ENCODE measurements at regions not wholly inside any gene's neighbourhood (a gene's known extent, or its start where the extent isn't known, plus 50 kb on each side); places are given as distances from the start of the nearest gene placed in this dataset.

DNA sequence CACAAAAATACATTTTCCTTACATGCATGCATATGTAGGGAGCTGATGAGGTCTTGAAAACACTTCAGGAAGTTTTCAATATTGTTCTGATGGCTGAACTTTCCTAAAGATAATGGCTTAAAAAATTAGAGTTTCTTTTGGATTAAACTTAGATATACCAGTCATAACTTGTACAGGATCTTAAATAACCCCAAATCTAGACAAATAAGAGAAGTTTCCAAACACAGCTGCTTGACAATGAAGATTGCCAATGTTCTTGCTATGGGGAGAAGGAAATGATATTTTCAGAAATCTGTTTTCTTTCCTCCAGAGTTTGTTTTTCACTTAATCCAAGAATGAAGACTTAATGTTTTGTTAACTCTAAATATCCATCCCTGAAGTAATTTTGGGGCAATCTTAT, 54.6 kb upstream of the SPTBN1 start:
- no peaks in the 10 kb centered on the region for H3K27me3 ChIP-seq (replicated peaks in 1 of 2; ENCODE audit: control insufficient read depth in 2 of 2, extremely low read depth in 1 of 2, insufficient read depth in 2 of 2, low read length in 1 of 2)
- no peak overlapping the region for H3K27ac ChIP-seq (ENCODE audit: low read length)
- H3K27ac Mint-ChIP-seq, result no peak overlapping the region
- H3K4me3 Mint-ChIP-seq, result no peak overlapping the region
- CTCF ChIA-PET, result no interaction called here
- POLR2A ChIA-PET, result no interaction called here
- H3K9me3 Mint-ChIP-seq, result no peaks in the 10 kb centered on the region
- H3K9me3 ChIP-seq, result no peaks in the 10 kb centered on the region
- DNase-seq (no peak), ATAC-seq (replicated peaks in 1 of 4) (no peak)
- H3K4me1 ChIP-seq (ENCODE audit: control insufficient read depth in 1 of 2, extremely low read depth in 1 of 2, insufficient read depth in 2 of 2, low read length in 2 of 2), result no peaks in the 10 kb centered on the region
- H3K36me3 ChIP-seq (ENCODE audit: control insufficient read depth in 2 of 2, extremely low read depth in 1 of 2, insufficient read depth in 1 of 2, low read length in 1 of 2), result no peaks in the 10 kb centered on the region
- H3K4me3 ChIP-seq (ENCODE audit: control insufficient read depth in 1 of 2, extremely low read depth in 1 of 2, low read length in 1 of 2), result no peak overlapping the region
- H3K27me3 Mint-ChIP-seq, result no peaks in the 10 kb centered on the region
- H3K4me1 Mint-ChIP-seq, result peaks cover 0 to 14% (median 12%) of the 10 kb centered on the region in 3 donors
- no peaks in the 10 kb centered on the region for H3K36me3 Mint-ChIP-seq

DNA sequence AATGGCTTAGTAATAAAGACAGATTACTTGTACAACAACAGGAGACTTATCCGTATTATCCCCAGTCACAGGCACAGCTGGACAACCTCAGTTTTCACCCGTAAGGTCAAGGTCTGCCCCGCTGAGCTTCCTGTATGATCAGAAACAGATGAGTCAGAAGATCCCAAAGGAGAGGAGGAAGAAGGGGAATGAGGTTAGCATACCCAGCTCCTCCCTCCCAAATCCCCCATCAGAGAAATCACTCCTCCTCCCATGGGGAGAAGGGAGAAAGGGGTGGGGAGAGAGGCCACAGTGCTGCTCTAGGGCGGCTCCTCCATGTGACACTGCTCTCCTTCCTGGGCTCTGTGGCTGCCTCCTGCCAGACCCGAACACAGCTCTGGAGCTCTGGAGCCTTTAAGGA, 53.8 kb upstream of the SPTBN1 start:
- no peaks in the 10 kb centered on the region for H3K36me3 Mint-ChIP-seq
- ChIA-PET CTCF (no interaction called here), POLR2A (no interaction called here)
- no peaks in the 10 kb centered on the region for H3K27me3 Mint-ChIP-seq
- H3K4me3 Mint-ChIP-seq, result no peak overlapping the region
- no peak overlapping the region for H3K27ac Mint-ChIP-seq
- H3K4me1 Mint-ChIP-seq, result peaks cover 0 to 14% (median 12%) of the 10 kb centered on the region in 3 donors
- Histone ChIP-seq H3K27me3 (replicated peaks in 1 of 2; ENCODE audit: control insufficient read depth in 2 of 2, extremely low read depth in 1 of 2, insufficient read depth in 2 of 2, low read length in 1 of 2) (no peaks in the 10 kb centered on the region), H3K27ac (ENCODE audit: low read length) (no peak overlapping the region), H3K9me3 (no peaks in the 10 kb centered on the region), H3K4me3 (ENCODE audit: control insufficient read depth in 1 of 2, extremely low read depth in 1 of 2, low read length in 1 of 2) (no peak overlapping the region), H3K4me1 (ENCODE audit: control insufficient read depth in 1 of 2, extremely low read depth in 1 of 2, insufficient read depth in 2 of 2, low read length in 2 of 2) (no peaks in the 10 kb centered on the region), H3K36me3 (ENCODE audit: control insufficient read depth in 2 of 2, extremely low read depth in 1 of 2, insufficient read depth in 1 of 2, low read length in 1 of 2) (no peaks in the 10 kb centered on the region)
- no peak for DNase-seq
- WGBS (ENCODE audit: insufficient coverage), result no CpG with 5 or more reads among the region's 5 CpGs
- ATAC-seq (replicated peaks in 1 of 4), result no peak
- no peaks in the 10 kb centered on the region for H3K9me3 Mint-ChIP-seq

DNA sequence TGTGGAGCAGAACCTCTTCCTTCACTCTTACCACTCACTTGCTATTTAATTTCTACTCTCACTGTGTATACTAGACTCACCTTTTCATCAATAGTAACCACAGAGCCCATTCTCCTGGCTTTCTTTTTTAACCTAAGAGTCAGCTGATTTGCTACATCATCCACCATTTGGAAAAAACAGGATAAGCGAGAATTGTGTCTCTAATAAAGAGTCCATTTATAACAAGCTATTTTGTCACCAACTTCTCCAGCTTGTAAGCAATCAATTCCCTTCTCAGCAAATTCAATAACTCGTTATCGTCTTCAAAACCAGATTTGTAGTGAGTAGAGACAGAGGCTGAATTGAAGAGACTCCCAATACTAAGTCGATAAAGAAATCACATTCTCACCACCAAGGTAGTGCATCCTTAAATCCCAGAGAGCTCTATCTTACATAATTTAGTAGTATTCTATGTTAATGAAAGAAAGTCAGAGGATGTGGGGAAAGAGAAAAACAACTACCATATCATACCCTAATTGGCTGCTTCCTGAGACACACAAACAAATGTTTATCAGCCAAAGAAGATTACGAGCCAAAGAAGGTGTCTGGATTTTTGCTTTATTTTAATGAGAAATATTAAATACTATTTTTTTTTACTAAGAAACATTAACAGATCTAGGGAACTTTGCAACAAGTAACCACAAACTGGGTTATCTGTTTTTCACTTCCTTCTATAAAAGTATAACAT, 52.5 kb upstream of the SPTBN1 start:
- Histone ChIP-seq H3K4me1 (ENCODE audit: control insufficient read depth in 1 of 2, extremely low read depth in 1 of 2, insufficient read depth in 2 of 2, low read length in 2 of 2) (no peaks in the 10 kb centered on the region), H3K27ac (ENCODE audit: low read length) (no peak overlapping the region), H3K36me3 (ENCODE audit: control insufficient read depth in 2 of 2, extremely low read depth in 1 of 2, insufficient read depth in 1 of 2, low read length in 1 of 2) (no peaks in the 10 kb centered on the region), H3K9me3 (no peaks in the 10 kb centered on the region), H3K27me3 (replicated peaks in 1 of 2; ENCODE audit: control insufficient read depth in 2 of 2, extremely low read depth in 1 of 2, insufficient read depth in 2 of 2, low read length in 1 of 2) (no peaks in the 10 kb centered on the region), H3K4me3 (ENCODE audit: control insufficient read depth in 1 of 2, extremely low read depth in 1 of 2, low read length in 1 of 2) (no peak overlapping the region)
- Mint-ChIP-seq H3K27ac (no peak overlapping the region), H3K4me3 (no peak overlapping the region), H3K27me3 (peaks cover 0 to 5% of the 10 kb centered on the region in 2 donors), H3K9me3 (no peaks in the 10 kb centered on the region), H3K4me1 (peaks cover 0 to 14% (median 12%) of the 10 kb centered on the region in 3 donors), H3K36me3 (no peaks in the 10 kb centered on the region)
- ATAC-seq (replicated peaks in 1 of 4) (no peak), DNase-seq (no peak)
- ChIA-PET POLR2A (no interaction called here), CTCF (no interaction called here)
- whole genome bisulfite sequencing (ENCODE audit: insufficient coverage), result no CpG with 5 or more reads among the region's 5 CpGs

DNA sequence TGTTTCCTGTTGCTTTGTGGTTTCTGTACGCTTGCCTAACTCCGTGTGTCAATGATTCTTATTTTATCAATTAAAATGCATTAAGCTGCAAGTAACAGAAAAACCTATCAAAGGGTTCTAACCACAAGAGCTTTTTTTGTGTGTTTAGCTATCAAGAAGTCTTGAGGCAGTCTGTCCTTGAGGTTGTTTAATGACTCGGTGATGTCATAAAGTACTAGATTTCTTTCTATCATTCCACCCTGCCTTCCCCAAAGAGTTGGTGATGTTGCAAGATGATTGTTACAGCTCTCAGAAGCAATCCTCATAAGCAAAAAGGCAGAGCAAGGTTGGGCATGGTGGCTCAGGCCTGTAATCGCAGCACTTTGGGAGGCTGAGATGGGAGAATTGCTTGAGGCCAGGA, 51.9 kb upstream of the SPTBN1 start:
- no peaks in the 10 kb centered on the region for H3K27me3 ChIP-seq (replicated peaks in 1 of 2; ENCODE audit: control insufficient read depth in 2 of 2, extremely low read depth in 1 of 2, insufficient read depth in 2 of 2, low read length in 1 of 2)
- DNase-seq, result no peak
- H3K9me3 Mint-ChIP-seq, result no peaks in the 10 kb centered on the region
- H3K27ac Mint-ChIP-seq, result no peak overlapping the region
- no peaks in the 10 kb centered on the region for H3K36me3 Mint-ChIP-seq
- H3K27ac ChIP-seq (ENCODE audit: low read length), result no peak overlapping the region
- H3K4me3 ChIP-seq (ENCODE audit: control insufficient read depth in 1 of 2, extremely low read depth in 1 of 2, low read length in 1 of 2), result no peak overlapping the region
- CTCF ChIA-PET, result no interaction called here
- WGBS (ENCODE audit: insufficient coverage), result no CpG with 5 or more reads among the region's 4 CpGs
- no peaks in the 10 kb centered on the region for H3K36me3 ChIP-seq (ENCODE audit: control insufficient read depth in 2 of 2, extremely low read depth in 1 of 2, insufficient read depth in 1 of 2, low read length in 1 of 2)
- ATAC-seq (replicated peaks in 1 of 4), result no peak
- peaks cover 3 to 5% of the 10 kb centered on the region in 2 donors for H3K27me3 Mint-ChIP-seq
- H3K4me1 ChIP-seq (ENCODE audit: control insufficient read depth in 1 of 2, extremely low read depth in 1 of 2, insufficient read depth in 2 of 2, low read length in 2 of 2), result no peaks in the 10 kb centered on the region
- no peaks in the 10 kb centered on the region for H3K9me3 ChIP-seq
- H3K4me3 Mint-ChIP-seq, result no peak overlapping the region
- peaks cover 0 to 14% (median 12%) of the 10 kb centered on the region in 3 donors for H3K4me1 Mint-ChIP-seq
- POLR2A ChIA-PET, result no interaction called here

DNA sequence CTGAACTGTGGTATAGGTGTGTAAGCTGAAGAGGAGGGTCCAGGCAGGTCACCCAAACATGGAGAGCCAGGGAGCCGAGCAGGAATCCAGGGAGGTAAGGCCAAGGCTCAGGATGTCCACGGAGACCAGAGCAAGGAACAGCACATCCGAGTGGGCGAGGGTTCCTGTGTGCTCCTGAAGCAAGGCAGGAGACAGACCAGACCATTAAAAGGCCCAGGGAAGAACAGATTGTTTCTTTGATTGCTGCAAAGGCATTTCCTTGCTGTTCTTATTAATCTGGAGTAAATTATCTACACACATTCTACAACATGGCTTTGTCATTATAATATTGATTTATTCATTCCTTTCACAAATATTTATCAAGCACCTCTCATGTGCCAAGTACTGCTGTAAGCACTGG, 50.1 kb upstream of the SPTBN1 start:
- WGBS (ENCODE audit: insufficient coverage), result 93% methylated on average over 4 of the region's 4 CpGs
- Mint-ChIP-seq H3K27ac (no peak overlapping the region), H3K4me3 (no peak overlapping the region), H3K9me3 (no peaks in the 10 kb centered on the region), H3K36me3 (no peaks in the 10 kb centered on the region), H3K27me3 (peaks cover 9 to 13% of the 10 kb centered on the region in 2 donors), H3K4me1 (peaks cover 0 to 14% (median 12%) of the 10 kb centered on the region in 3 donors)
- peaks cover 0 to 3% of the 10 kb centered on the region in 2 experiments for H3K27me3 ChIP-seq (replicated peaks in 1 of 2; ENCODE audit: control insufficient read depth in 2 of 2, extremely low read depth in 1 of 2, insufficient read depth in 2 of 2, low read length in 1 of 2)
- ChIA-PET POLR2A (no interaction called here), CTCF (no interaction called here)
- ATAC-seq (replicated peaks in 1 of 4) (no peak), DNase-seq (no peak)
- no peak overlapping the region for H3K4me3 ChIP-seq (ENCODE audit: control insufficient read depth in 1 of 2, extremely low read depth in 1 of 2, low read length in 1 of 2)
- H3K9me3 ChIP-seq, result no peaks in the 10 kb centered on the region
- no peak overlapping the region for H3K27ac ChIP-seq (ENCODE audit: low read length)
- H3K4me1 ChIP-seq (ENCODE audit: control insufficient read depth in 1 of 2, extremely low read depth in 1 of 2, insufficient read depth in 2 of 2, low read length in 2 of 2), result no peaks in the 10 kb centered on the region
- H3K36me3 ChIP-seq (ENCODE audit: control insufficient read depth in 2 of 2, extremely low read depth in 1 of 2, insufficient read depth in 1 of 2, low read length in 1 of 2), result no peaks in the 10 kb centered on the region

Data from T-cell (primary cell).